G401 (cell line): ENCODE measurements at regions not wholly inside any gene's neighbourhood (a gene's known extent, or its start where the extent isn't known, plus 50 kb on each side); places are given as distances from the start of the nearest gene placed in this dataset.
"Not testable (repeated sequence)": the region's sequence is repeated elsewhere in the genome, so short reads cannot be mapped to it uniquely, and the experiment has no call there.

Experiments used
- DNase-seq: peaks from one replicate; pipeline ENCODE4 v3.0.0-alpha.2; 2015; ENCODE audit warnings: low spot score
- in situ Hi-C: cut with HindIII; loops from 2 replicates; pipeline ENCODE4 v1.10.0; 2016; ENCODE audit warnings: low sequenced_read_pairs, mixed read lengths

DNA sequence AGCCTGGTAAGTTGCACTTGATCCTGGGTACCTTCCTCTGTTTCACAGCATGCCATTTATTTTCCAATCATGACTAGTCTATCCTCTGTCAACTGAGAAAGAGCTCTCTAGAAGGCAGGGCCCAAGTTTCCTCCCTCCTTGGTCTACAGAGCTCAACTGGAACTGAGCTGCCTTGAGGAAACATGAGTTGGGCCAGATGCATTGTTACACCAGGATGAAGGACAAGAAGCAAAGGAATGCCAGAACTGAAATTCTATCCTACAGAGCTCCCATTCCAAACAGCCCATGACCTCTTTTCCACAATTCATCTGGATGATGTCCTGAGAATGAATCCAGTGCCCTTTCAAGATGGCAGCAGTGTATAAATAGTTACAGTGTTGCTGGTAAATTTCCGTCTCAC, 66.7 kb upstream of the E2F3 start:
- no peak for DNase-seq
- in situ Hi-C loops, result no loop called here

DNA sequence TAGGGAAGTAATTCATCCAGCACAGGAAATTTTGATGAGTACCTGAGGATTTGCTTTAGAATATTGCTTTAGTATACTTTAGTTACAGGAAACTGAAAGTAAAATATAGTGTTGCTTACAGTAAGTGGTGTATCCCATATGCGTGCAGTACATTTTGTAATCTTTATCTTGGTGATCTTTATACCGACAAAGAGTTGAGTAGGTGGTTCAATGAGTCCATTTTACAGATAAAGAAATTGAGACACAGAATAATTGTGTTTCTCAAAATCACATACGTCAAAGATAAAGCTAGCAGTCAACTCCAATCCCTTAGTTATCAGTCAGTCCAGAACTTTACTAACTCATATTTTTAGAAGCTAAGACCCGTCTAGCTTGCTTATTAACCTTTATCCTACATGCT, 65.8 kb upstream of the E2F3 start:
- in situ Hi-C loops, result no loop called here
- no peak for DNase-seq

DNA sequence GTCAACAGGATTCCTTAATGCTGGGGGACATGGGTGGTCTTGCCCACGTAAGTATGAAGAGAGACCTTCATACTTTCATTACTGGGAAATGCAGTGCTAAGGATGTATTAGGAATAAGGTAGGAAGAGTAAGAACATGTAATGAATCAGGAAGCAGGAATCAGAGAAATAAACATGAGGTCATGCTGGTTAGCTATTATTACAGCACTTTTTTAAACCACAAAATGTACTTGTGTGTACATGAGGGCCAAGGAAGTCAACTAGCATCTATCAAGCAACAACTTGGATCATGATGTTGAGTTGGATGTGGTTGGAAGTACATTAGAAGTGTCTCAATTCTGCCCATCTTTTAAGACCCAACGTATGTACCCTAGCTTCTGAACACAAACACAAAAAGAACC, 63.5 kb upstream of the E2F3 start:
- DNase-seq, result no peak
- in situ Hi-C loops, result no loop called here

DNA sequence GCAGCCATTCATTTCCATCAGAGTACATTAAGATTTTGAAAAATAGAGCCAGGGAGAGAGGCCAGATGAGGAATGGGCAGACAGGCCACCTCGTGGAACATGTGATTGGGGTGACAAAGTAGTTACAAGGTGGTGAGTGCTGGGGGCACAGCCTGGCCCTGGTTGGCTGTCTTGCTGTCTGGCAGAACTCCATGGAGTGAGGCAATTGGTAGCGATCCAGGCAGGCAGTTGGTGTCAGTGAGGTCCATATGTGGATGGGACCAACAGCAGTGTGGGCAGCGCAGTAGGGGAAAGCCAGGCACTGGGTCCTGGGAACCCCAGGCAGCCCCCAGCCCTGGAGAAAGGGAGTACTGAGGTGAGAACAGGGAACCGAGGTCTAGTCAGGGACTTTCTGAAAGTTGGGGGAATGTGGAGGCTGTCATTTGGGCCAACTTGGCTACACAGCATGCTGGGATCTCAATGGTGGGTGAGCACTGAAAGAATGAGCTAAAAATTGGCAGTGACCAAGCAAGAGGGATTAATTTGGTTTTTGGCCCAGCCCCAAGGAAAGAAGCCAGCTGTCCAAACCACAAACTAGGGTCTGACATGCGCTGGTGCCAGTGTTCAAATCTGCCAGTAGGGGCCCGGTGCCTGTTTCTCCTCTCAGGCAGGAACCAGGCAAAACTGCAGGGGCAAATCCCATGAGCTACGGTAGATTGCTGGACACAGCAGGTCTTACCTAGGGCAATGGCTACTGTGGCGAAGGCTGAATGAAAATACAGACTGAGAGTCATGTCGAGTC, 61.4 kb upstream of the E2F3 start:
- DNase-seq, result peak; percentile 44
- in situ Hi-C loops, result no loop called here

DNA sequence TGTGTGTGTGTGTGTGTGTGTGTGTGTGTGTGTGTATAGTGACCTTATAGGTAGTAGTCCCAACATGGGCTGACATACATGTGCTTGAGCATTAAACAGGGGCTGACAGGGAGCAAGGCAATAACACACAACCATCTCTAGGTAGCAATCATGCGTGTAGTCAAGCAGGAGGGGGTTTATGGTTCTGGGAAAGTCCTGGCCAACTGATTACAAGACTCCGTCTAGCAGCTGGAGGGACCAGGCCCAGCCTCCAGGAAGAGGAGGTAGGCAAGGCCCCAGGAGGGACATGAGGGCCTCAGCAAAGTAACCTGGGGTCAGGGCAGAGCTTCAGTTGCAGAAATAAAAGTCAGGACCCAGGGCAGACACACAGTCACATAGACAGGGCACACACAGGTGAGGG, 60.6 kb upstream of the E2F3 start:
- in situ Hi-C loops, result no loop called here
- no peak for DNase-seq

DNA sequence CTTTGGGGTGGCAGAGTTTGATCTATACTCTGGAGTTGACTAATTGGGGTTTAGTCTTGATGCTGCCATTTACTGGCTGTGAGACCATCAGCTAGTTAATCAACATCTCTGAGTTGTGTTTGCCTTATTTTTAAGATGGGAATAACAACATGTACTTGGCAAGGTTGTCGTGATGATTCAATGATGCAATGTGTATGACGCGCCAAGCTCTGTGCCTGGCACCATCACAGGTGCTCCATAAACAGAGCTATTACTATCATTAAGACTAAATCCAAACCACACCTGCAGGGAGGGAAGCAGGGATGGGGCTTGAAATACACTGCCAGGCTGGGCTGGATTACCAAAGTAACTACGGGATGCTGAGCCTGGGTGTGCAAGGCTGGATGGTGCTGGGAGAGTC, 60.1 kb upstream of the E2F3 start:
- in situ Hi-C loops, result no loop called here
- no peak for DNase-seq

DNA sequence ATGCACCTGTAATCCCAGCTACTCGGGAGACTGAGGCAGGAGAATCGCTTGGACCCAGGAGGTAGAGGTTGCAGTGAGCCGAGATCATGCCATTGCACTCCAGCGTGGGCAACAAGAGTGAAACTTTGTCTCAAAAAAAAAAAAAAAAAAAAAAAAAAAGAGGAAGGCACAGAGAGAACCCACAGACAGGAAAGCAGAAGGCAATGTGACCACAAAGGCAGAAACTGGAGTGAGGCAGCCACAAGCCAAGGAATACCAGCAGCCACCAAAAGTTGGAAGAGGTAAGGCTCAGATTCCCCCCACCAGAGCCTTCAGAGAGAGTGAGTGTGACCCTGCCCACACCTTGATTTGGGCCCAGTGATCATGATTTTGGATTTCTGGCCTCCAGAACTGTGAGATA, 54.7 kb upstream of the E2F3 start:
- DNase-seq, in situ Hi-C loops: not testable (repeated sequence)

DNA sequence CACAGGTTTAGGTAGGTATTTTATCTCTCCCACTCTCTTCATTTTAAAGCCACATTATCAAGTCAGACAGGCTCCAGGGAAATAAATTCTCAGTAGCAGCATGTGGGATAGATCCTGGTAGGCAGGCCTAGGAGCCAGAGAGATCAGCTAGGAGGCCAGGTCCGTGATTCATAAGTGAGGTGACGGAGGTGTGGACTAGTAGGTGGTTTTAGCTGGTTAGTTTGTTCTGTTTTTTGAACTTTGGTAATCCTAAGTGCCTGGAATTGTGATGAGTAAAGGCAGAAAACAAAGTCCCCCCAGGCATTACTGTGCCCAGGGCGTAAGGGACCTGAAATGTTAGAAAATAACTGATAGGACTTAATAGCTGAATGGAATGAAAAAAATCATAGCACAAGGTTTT, 53.6 kb upstream of the E2F3 start:
- in situ Hi-C loops, result no loop called here
- DNase-seq, result no peak

DNA sequence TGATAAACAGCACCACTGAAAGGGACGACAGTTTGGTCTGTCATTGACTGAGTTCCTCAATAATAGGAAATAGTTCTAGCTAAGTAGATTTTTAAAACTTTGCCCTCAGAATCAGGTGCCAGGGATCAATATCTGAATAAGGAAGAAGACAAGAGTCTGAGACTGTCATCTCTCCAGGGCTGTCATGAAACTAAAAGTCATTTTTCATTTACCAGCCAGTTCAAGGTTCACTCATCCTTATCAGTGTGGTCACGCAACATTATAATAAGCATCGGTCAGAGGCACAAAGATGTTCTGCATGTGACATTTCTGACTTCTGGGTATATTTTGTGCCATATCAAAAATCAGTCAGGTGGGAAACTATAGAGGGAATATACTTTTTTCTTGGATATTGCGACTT, 52.5 kb upstream of the E2F3 start:
- in situ Hi-C loops, result no loop called here
- DNase-seq, result no peak

DNA sequence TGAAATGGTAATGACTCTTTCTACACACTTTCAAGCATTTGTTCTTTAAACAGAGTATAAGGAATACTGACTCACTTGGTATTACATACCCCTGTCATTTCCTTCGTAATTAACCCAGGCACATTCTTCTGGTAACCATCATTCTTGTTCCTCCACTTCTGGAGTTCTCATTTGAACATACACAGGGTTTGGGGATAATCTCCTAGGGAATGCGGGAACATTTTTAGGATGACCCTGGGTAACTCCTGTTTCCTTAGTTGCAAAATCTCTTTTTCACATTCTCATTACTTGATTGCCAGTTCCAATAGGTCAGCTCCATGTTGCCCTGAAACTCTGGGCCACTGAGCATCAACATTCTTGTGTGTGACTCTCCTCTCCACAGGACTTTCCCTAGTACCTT, 51.5 kb upstream of the E2F3 start:
- in situ Hi-C loops, result no loop called here
- no peak for DNase-seq

DNA sequence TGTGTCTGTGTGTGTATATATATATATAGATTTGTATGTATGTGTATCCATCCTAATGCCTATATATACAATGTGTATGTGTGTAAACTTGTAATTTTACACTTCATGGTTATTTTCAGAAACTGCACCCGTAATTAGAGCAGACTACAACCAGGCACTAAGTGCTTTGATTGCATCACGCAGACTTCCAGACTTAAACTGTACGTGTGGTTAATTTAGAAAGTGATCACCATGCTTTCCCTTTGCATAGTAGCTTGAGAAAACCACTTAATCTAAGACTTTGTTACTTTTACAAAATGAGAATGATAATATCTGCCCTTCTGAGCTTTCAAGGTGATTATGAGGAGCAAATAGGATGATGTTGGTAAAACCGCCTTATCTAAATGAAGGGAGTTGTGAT, 50.1 kb upstream of the E2F3 start:
- DNase-seq, result no peak
- in situ Hi-C loops, result no loop called here
